BJ (cell line): ENCODE measurements at regions not wholly inside any gene's neighbourhood (a gene's known extent, or its start where the extent isn't known, plus 50 kb on each side); places are given as distances from the start of the nearest gene placed in this dataset.

Experiments used
- CTCF ChIA-PET: fragments of 350-600 bp; formaldehyde crosslinking; extraction: SDS; loops from one replicate; lab custom pipeline; 2021; ENCODE audit warnings: antibody characterized with exemption, inconsistent platforms; lab: Yijun Ruan, JAX
- POLR2A ChIA-PET: fragments of 300-600 bp; sonication (Branson Sonifier 250); formaldehyde crosslinking; extraction: SDS; loops from one replicate; lab custom pipeline; 2021; ENCODE audit warnings: antibody characterized with exemption; lab: Charles Lee
- DNase-seq: peaks from one replicate; pipeline ENCODE4 v3.0.0-alpha.2; 2011; ENCODE audit warnings: low read depth
- H3K27me3 ChIP-seq: 2 replicates; pipeline ENCODE4 v1.6.0; 2011; ENCODE audit warnings: low read length; ENCODE audit not compliant: control insufficient read depth, insufficient read depth
- H3K36me3 ChIP-seq: 2 replicates; pipeline ENCODE4 v1.5.1; 2011; ENCODE audit warnings: low read length; ENCODE audit not compliant: control insufficient read depth, insufficient read depth
- H3K4me3 ChIP-seq: 2 replicates; pipeline ENCODE4 v1.5.1; 2011; ENCODE audit warnings: low read depth, mild to moderate bottlenecking, control low read depth, low read length
- CTCF ChIP-seq: IDR thresholded peaks from 2 replicates; pipeline ENCODE4 v1.5.1; 2011; ENCODE audit warnings: low read depth, mild to moderate bottlenecking, control low read depth, inconsistent platforms, low read length, moderate library complexity; ENCODE audit not compliant: insufficient read depth

DNA sequence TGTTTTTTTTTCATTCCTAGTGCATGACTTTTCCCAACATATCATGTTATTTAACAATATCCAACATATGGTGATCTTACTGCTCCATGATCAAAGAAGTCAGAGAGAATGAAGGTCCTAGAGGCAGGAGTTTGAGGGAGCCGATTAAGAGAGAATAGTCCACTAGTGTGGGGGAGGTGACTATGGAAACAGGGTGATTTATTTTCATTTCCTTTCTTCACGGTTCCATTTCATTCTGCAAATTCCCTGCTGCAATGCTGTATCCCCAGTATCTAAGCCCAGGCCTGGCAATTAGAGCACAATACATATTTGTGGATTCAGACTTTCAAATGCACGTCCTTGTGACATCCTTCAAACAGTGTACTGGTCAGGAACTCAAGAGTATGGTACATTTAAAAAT is 91.4 kb downstream of the CD83 start:
- TF ChIP-seq CTCF, result no peak
- H3K36me3 ChIP-seq, result no peaks in the 10 kb centered on the region
- ChIA-PET POLR2A (interaction anchor here (0.6 kb wide), 1 partner anchor 505 kb away, joined by 3 read pairs; no protein-coding TSS in a partner anchor), CTCF (no interaction called here)
- H3K4me3 ChIP-seq, result no peak overlapping the region
- no peak for DNase-seq
- no peaks in the 10 kb centered on the region for H3K27me3 ChIP-seq

- H3K27me3 ChIP-seq, result no peaks in the 10 kb centered on the region
- H3K36me3 ChIP-seq, result no peaks in the 10 kb centered on the region
- POLR2A ChIA-PET, result no interaction called here
- no peak overlapping the region for H3K4me3 ChIP-seq
- DNase-seq, result no peak
- CTCF ChIA-PET, result interaction anchor here (0.7 to 1.0 kb wide), 3 partner anchors 8 to 1180 kb away, joined by 3 to 4 read pairs (median 3); no protein-coding TSS in a partner anchor
- no peak for TF ChIP-seq CTCF
These were observed 92.5 kb downstream of the CD83 start for GRCh38 chr6:14210077-14210476.

- Histone ChIP-seq H3K27me3 (no peaks in the 10 kb centered on the region), H3K4me3 (peak overlapping the region; percentile 64), H3K36me3 (no peaks in the 10 kb centered on the region)
- TF ChIP-seq CTCF, result 0 out of 2 replicates have a peak, but pooled peaks have one; percentile 20
- CTCF ChIA-PET, result interaction anchor here (0.6 to 1.6 kb wide), 7 partner anchors 9 to 1179 kb away, joined by 3 to 4 read pairs (median 3); no protein-coding TSS in a partner anchor
- DNase-seq, result peak; percentile 26
- POLR2A ChIA-PET, result no interaction called here
These were observed 93.3 kb downstream of the CD83 start for GRCh38 chr6:14210663-14211561.

DNA sequence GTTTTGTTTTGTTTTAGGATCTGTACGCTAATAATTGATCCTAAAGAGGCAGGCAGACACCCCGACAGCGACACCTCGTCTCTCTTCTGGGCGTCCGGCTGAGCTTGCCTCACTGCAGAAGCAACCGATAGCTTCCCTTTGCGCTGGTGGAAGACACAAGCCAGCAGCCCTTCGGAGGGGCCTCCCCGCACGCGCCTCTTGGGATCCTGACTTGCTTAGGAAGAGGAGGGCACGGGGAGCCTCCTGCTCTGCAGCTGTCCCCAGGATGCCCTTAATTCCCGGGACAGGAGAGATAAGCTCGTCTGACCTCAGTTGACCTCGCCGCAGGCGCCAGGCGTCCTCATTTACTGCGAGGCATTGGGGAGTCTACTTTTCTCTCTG is 94.0 kb downstream of the CD83 start:
- CTCF ChIA-PET, result interaction anchor here (0.6 to 1.6 kb wide), 5 partner anchors 37 to 1386 kb away, joined by 3 to 4 read pairs (median 3); no protein-coding TSS in a partner anchor
- Histone ChIP-seq H3K4me3 (peak overlapping the region; percentile 43), H3K36me3 (no peaks in the 10 kb centered on the region), H3K27me3 (no peaks in the 10 kb centered on the region)
- no peak for TF ChIP-seq CTCF
- POLR2A ChIA-PET, result no interaction called here
- no peak for DNase-seq

DNA sequence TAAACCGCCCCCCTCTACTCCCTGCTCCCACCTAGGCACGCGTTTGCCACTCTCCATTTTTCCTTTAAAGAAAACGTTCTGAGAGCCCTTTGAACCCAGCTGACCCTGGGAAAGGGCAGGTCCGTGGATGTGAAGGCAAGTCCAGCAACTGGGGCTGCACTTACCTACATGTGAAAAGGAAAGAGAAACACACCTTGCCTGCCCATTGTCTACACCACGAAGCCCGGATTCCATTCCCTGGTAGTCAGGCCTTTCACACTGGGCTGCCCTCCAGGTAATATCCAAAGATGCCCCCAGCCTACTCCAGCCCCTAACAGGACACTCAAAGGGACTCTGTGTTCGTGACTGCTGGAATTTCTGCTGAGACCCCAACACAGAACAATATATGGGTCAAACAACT is 94.4 kb downstream of the CD83 start:
- H3K4me3 ChIP-seq, result no peak overlapping the region
- TF ChIP-seq CTCF, result no peak
- ChIA-PET POLR2A (no interaction called here), CTCF (interaction anchor here (0.6 to 1.6 kb wide), 5 partner anchors 38 to 1386 kb away, joined by 3 to 4 read pairs (median 3); no protein-coding TSS in a partner anchor)
- no peaks in the 10 kb centered on the region for H3K36me3 ChIP-seq
- no peaks in the 10 kb centered on the region for H3K27me3 ChIP-seq
- no peak for DNase-seq
